OCI-LY3 (cell line): ENCODE measurements at regions not wholly inside any gene's neighbourhood (a gene's known extent, or its start where the extent isn't known, plus 50 kb on each side); places are given as distances from the start of the nearest gene placed in this dataset.

Experiments used
- EZH2phosphoT487 ChIP-seq: fragments of 200-600 bp; shearing (Covaris generic); IDR thresholded peaks from 2 replicates; pipeline ENCODE4 v1.6.1; 2018; ENCODE audit warnings: antibody characterized with exemption, mixed run types, low read depth
- TF ChIP-seq, protein P1 (sequence below): fragments of 200-600, 300-600 bp; sonication (generic); IDR thresholded peaks from 2 replicates; pipeline ENCODE4 v1.5.1; 2014; ENCODE audit warnings: antibody characterized with exemption, low read length, low read depth

DNA sequence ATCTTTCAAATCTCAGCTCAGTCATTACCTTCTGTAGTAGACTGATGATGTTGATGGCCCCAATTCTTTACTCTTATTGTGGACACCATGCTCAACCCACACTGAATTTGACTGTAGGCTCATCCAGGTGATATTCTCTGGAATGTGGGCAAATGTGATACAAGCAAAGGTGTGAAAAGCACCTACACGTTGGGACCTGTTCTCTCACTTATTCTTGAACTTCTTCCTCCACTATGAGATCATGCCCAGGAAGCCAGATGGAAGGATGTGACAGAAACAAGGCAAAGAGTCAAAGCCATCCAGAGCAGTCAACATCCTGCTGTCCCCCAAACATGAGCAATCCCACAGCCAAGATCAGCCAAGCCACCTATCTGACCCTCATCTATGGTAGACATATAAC lies 471.2 kb upstream of the UBE2E2 start:
- TF ChIP-seq, protein P1, sequence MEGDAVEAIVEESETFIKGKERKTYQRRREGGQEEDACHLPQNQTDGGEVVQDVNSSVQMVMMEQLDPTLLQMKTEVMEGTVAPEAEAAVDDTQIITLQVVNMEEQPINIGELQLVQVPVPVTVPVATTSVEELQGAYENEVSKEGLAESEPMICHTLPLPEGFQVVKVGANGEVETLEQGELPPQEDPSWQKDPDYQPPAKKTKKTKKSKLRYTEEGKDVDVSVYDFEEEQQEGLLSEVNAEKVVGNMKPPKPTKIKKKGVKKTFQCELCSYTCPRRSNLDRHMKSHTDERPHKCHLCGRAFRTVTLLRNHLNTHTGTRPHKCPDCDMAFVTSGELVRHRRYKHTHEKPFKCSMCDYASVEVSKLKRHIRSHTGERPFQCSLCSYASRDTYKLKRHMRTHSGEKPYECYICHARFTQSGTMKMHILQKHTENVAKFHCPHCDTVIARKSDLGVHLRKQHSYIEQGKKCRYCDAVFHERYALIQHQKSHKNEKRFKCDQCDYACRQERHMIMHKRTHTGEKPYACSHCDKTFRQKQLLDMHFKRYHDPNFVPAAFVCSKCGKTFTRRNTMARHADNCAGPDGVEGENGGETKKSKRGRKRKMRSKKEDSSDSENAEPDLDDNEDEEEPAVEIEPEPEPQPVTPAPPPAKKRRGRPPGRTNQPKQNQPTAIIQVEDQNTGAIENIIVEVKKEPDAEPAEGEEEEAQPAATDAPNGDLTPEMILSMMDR: no peak
- no peak for TF ChIP-seq EZH2phosphoT487
